Uterus (tissue), 3 donors: ENCODE measurements at regions not wholly inside any gene's neighbourhood (a gene's known extent, or its start where the extent isn't known, plus 50 kb on each side); places are given as distances from the start of the nearest gene placed in this dataset.

Experiments used
- DNase-seq, 2 donors: peaks; one replicate each; pipeline ENCODE4 v3.0.0-alpha.2; 2019 to 2020
- H3K27ac ChIP-seq, 2 donors: fragments of 200-600 bp; sonication (generic); 1 replicate in 1 of 2; 2 replicates in 1 of 2; pipeline ENCODE4 v1.5.1; 2016 to 2018
- H3K27me3 ChIP-seq, 2 donors: fragments of 200-600 bp; sonication (generic); one replicate each; pipeline ENCODE4 v1.5.1; 2018 to 2019; ENCODE audit warnings: control low read depth in 1 of 2
- H3K36me3 ChIP-seq, 2 donors: fragments of 200-600 bp; sonication (generic); one replicate each; pipeline ENCODE4 v1.5.1; 2019; ENCODE audit warnings: control low read depth in 1 of 2
- H3K4me1 ChIP-seq, 2 donors: fragments of 200-600 bp; sonication (generic); one replicate each; pipeline ENCODE4 v1.5.1; 2018 to 2019; ENCODE audit warnings: control low read depth in 1 of 2
- H3K4me3 ChIP-seq, 2 donors: fragments of 200-600 bp; sonication (generic); 1 replicate in 1 of 2; 2 replicates in 1 of 2; pipeline ENCODE4 v1.5.1; 2018 to 2019; ENCODE audit warnings: mild to moderate bottlenecking in 1 of 2
- H3K9me3 ChIP-seq, 2 donors: fragments of 200-600 bp; sonication (generic); one replicate each; pipeline ENCODE4 v1.5.1; 2019; ENCODE audit warnings: control low read depth in 1 of 2
- POLR2A ChIP-seq, 2 donors: fragments of 450-650 bp; IDR thresholded peaks; one replicate each; pipeline ENCODE4 v1.6.1; 2016; ENCODE audit warnings: antibody characterized with exemption in 2 of 2, mild to moderate bottlenecking in 1 of 2, moderate library complexity in 1 of 2
- intact Hi-C: fragments of 100-400 bp; cut with DNase I; formaldehyde crosslinking; loops from one replicate; pipeline ENCODE4 v1.15.1; 2023; ENCODE audit warnings: low total_unique reads
- TF ChIP-seq, protein P1 (sequence below), 4 experiments: fragments of 200-600 bp in 2 of 4; fragments of 450-650 bp in 2 of 4; sonication (generic) in 2 of 4; IDR thresholded peaks; one replicate each; pipeline ENCODE4 v1.5.1; 2016 to 2019; ENCODE audit warnings: antibody characterized with exemption in 4 of 4, mild to moderate bottlenecking in 2 of 4, moderate library complexity in 1 of 4
- donor health status: DM: yes; HTN: yes; CAD: no.

DNA sequence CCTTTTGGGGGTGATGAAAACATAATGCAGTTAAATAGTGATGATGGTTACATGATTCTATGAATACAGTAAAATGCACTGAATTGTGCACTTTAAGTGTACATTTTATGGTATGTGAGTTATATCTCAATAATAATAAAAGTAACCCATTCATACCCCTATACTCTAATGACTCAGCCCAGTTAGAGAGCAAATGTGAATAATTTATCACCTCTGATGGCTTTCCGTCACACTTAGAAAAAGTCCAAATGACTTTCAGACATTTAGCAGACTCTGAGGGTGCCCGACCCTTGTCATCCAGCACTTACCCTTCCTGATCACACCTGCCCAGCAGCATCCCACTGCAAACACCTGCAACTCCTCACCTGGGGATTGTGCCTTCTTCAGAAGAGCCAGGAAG is 148.1 kb upstream of the MAF start:
- Histone ChIP-seq H3K4me3 (no peak overlapping the region), H3K4me1 (peaks cover 0 to 11% of the 10 kb centered on the region in 2 donors), H3K9me3 (no peaks in the 10 kb centered on the region), H3K27ac (no peak overlapping the region), H3K27me3 (no peaks in the 10 kb centered on the region), H3K36me3 (no peaks in the 10 kb centered on the region)
- no peak for TF ChIP-seq POLR2A (IDR thresholded peaks at IDR 0.05)
- TF ChIP-seq, protein P1, sequence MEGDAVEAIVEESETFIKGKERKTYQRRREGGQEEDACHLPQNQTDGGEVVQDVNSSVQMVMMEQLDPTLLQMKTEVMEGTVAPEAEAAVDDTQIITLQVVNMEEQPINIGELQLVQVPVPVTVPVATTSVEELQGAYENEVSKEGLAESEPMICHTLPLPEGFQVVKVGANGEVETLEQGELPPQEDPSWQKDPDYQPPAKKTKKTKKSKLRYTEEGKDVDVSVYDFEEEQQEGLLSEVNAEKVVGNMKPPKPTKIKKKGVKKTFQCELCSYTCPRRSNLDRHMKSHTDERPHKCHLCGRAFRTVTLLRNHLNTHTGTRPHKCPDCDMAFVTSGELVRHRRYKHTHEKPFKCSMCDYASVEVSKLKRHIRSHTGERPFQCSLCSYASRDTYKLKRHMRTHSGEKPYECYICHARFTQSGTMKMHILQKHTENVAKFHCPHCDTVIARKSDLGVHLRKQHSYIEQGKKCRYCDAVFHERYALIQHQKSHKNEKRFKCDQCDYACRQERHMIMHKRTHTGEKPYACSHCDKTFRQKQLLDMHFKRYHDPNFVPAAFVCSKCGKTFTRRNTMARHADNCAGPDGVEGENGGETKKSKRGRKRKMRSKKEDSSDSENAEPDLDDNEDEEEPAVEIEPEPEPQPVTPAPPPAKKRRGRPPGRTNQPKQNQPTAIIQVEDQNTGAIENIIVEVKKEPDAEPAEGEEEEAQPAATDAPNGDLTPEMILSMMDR (IDR thresholded peaks at IDR 0.05): no peak
- DNase-seq: no peak
- intact Hi-C loops: no loop called here

DNA sequence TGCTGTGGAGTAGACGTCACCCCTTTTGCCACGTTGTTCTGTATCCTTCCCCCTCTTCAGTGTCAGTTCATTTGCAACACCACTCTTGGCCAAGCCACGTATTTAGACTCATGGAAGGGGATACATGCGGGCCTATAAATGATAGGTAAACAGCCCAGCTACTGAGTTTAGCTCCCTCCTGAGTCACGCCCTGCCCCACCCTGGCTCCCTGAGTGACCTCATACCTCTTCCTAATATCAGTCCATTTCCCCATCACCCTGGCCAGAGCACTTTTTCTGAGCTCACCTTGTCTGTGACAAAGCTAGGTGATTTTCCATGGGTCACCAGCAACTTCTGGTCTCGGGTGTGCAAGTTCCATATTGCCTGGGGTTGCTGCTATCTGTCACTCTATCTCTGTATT is 147.2 kb upstream of the MAF start:
- H3K9me3 ChIP-seq: no peaks in the 10 kb centered on the region
- intact Hi-C loops: no loop called here
- DNase-seq: no peak
- no peak overlapping the region for H3K4me3 ChIP-seq
- no peak overlapping the region for H3K27ac ChIP-seq
- H3K27me3 ChIP-seq: no peaks in the 10 kb centered on the region
- TF ChIP-seq, protein P1 (IDR thresholded peaks at IDR 0.05): no peak
- TF ChIP-seq POLR2A (IDR thresholded peaks at IDR 0.05): no peak
- H3K36me3 ChIP-seq: no peaks in the 10 kb centered on the region
- H3K4me1 ChIP-seq: peaks cover 0 to 3% of the 10 kb centered on the region in 2 donors

DNA sequence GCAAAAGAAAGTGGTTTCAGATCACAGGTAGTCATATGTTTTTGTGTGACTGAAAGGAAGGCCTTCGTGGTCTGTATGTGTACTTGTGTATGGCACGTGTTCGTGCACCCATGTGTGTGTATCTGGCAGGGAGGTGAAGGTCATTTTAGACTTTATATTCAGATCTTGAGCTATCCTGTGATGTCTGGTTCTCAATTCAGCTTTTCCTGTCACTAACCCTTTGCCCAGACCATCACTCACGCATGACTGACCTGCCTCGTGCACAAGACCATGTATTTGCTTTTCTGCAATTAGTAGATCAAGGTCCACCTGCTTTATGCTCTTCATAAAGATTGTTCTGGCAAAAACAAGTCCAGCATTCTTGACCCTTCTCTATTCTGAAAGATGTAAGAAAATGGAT is 139.7 kb upstream of the MAF start:
- Histone ChIP-seq H3K27ac (no peak overlapping the region), H3K4me3 (no peak overlapping the region), H3K9me3 (no peaks in the 10 kb centered on the region), H3K4me1 (no peaks in the 10 kb centered on the region), H3K36me3 (no peaks in the 10 kb centered on the region), H3K27me3 (no peaks in the 10 kb centered on the region)
- no peak for DNase-seq
- intact Hi-C loops: no loop called here
- TF ChIP-seq, protein P1 (IDR thresholded peaks at IDR 0.05): no peak
- TF ChIP-seq POLR2A (IDR thresholded peaks at IDR 0.05): no peak

DNA sequence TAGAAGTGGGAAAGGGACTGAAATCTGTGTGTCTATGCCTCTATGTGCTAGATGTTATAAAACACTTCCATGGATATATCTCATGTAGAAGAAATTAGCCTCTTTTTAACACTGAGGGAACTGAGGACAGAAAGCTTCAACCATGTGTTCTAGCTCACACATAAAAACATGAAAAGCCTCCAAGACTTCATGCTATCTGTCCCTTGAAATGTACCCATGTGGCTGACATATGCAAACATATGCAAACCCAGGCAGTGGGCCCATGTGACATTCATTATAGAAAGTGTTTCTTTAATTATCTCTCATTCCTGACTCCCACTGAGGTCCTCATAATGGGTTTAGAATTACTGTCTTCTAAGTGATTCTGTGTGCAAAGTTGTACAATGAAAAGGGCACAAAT is 134.7 kb upstream of the MAF start:
- H3K4me1 ChIP-seq: no peaks in the 10 kb centered on the region
- DNase-seq: no peak
- H3K36me3 ChIP-seq: no peaks in the 10 kb centered on the region
- no peak overlapping the region for H3K4me3 ChIP-seq
- H3K27me3 ChIP-seq: no peaks in the 10 kb centered on the region
- no peak overlapping the region for H3K27ac ChIP-seq
- no peak for TF ChIP-seq POLR2A (IDR thresholded peaks at IDR 0.05)
- TF ChIP-seq, protein P1 (IDR thresholded peaks at IDR 0.05): no peak
- H3K9me3 ChIP-seq: no peaks in the 10 kb centered on the region
- intact Hi-C loops: no loop called here

DNA sequence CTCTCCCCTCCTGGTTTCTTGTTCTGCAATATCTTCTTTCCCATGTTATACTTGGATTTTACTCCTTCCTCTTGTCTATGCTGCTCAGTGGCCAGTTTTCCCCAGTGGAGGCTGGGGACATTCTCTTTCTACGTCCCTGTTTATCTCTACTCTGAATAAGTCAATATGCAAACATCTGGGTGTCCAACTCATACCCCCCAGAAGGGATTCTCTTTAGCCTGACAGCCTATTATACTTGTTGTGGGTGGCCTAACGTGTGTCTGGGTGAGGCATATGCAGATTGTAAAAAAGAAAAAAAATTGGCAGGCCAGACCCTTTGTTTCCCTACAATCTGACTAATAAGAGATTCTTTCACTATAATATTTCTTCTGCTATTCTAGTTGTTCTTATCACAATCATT is 134.2 kb upstream of the MAF start:
- intact Hi-C loops: no loop called here
- no peaks in the 10 kb centered on the region for H3K36me3 ChIP-seq
- no peak overlapping the region for H3K4me3 ChIP-seq
- no peak overlapping the region for H3K27ac ChIP-seq
- H3K27me3 ChIP-seq: no peaks in the 10 kb centered on the region
- no peaks in the 10 kb centered on the region for H3K4me1 ChIP-seq
- TF ChIP-seq, protein P1 (IDR thresholded peaks at IDR 0.05): no peak
- TF ChIP-seq POLR2A (IDR thresholded peaks at IDR 0.05): no peak
- no peak for DNase-seq
- no peaks in the 10 kb centered on the region for H3K9me3 ChIP-seq
